Stimulated activated naive CD4-positive, alpha-beta T cell treated with Interleukin-2 at 50 U/mL for 16 hours (primary cell): ENCODE measurements at regions not wholly inside any gene's neighbourhood (a gene's known extent, or its start where the extent isn't known, plus 50 kb on each side); places are given as distances from the start of the nearest gene placed in this dataset.

Experiments used
- DNase-seq: peaks from one replicate; lab custom pipeline; 2025; lab: John Stamatoyannopoulos, UW

GRCh38 chr2:144281476-144281875, 238.4 kb downstream of the ZEB2 start:
- no peak for DNase-seq

- no peak for DNase-seq
These were observed 239.9 kb downstream of the ZEB2 start for GRCh38 chr2:144280009-144280408.

GRCh38 chr2:144279165-144279564, 240.8 kb downstream of the ZEB2 start:
- no peak for DNase-seq

GRCh38 chr2:144277622-144278354, 242.1 kb downstream of the ZEB2 start:
- no peak for DNase-seq

GRCh38 chr2:144275340-144275739, 244.6 kb downstream of the ZEB2 start:
- DNase-seq = no peak

GRCh38 chr2:144274131-144274530, 245.8 kb downstream of the ZEB2 start:
- no peak for DNase-seq

GRCh38 chr2:144270951-144271350, 249.0 kb downstream of the ZEB2 start:
- no peak for DNase-seq

- DNase-seq = no peak
These were observed 251.8 kb downstream of the ZEB2 start for GRCh38 chr2:144268036-144268678.

GRCh38 chr2:144267239-144267638, 252.7 kb downstream of the ZEB2 start:
- DNase-seq = no peak

GRCh38 chr2:144265654-144266053, 254.3 kb downstream of the ZEB2 start:
- DNase-seq = no peak

- DNase-seq = no peak
These were observed 258.0 kb downstream of the ZEB2 start for GRCh38 chr2:144261966-144262365.

GRCh38 chr2:144261336-144261735, 258.6 kb downstream of the ZEB2 start:
- no peak for DNase-seq

GRCh38 chr2:144259332-144259731, 260.6 kb downstream of the ZEB2 start:
- DNase-seq = no peak

- no peak for DNase-seq
These were observed 261.8 kb downstream of the ZEB2 start for GRCh38 chr2:144258154-144258553.

GRCh38 chr2:144256996-144257707, 262.8 kb downstream of the ZEB2 start:
- DNase-seq = no peak

GRCh38 chr2:144254342-144255235, 265.3 kb downstream of the ZEB2 start:
- no peak for DNase-seq

GRCh38 chr2:144253743-144254142, 266.2 kb downstream of the ZEB2 start:
- no peak for DNase-seq

- DNase-seq = no peak
These were observed 267.2 kb downstream of the ZEB2 start for GRCh38 chr2:144252694-144253093.

GRCh38 chr2:144249035-144249637, 270.8 kb downstream of the ZEB2 start:
- no peak for DNase-seq

- no peak for DNase-seq
These were observed 271.4 kb downstream of the ZEB2 start for GRCh38 chr2:144248350-144249034.

GRCh38 chr2:144244938-144245337, 275.0 kb downstream of the ZEB2 start:
- no peak for DNase-seq
